IPS DF 19.7 (cell line): ENCODE measurements at regions not wholly inside any gene's neighbourhood (a gene's known extent, or its start where the extent isn't known, plus 50 kb on each side); places are given as distances from the start of the nearest gene placed in this dataset.
"Not testable (repeated sequence)": the region's sequence is repeated elsewhere in the genome, so short reads cannot be mapped to it uniquely, and the experiment has no call there.

ENCODE experiments used
- DNase-seq: peaks from one replicate; pipeline ENCODE4 v3.0.0-alpha.2; 2013; ENCODE audit warnings: low read depth, low spot score

DNA sequence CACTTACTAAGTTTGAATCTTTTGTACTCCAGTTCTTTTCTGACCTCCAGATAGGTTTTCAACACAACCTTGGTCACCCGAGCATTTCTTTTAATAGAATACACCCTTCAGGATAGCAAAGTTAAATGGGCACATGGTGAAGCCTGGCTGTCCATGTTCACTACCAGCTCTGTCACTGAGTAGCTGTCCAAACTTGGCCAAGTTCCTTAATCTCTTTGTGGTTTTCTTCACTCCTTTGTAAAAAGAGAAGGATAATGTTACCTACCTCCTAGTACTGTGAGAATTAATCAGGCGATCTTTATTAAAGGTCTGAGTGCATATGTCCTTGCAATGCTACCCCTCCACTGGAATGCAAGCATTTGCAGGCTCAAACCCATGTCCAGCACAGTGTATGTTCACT lies 128.1 kb upstream of the PTPRZ1 start:
- DNase-seq: no peak

DNA sequence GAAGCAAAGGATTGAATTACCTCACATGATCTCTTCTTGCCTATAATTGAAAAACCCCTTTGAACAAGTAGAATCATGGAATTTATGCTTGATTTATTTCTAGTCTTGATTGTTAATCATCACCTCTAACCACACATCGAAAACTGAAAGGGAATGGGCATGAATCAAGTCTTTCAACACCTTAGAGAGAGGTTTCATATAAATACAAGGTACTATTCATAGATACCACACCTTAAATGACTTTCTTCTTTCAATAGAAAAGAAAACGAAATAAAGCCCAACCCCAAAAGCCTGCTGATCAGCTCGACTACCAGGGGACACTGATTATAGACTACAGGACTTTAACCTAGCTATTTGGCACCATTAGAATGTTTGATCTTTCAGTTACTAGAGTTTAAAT lies 128.6 kb upstream of the PTPRZ1 start:
- DNase-seq: no peak

DNA sequence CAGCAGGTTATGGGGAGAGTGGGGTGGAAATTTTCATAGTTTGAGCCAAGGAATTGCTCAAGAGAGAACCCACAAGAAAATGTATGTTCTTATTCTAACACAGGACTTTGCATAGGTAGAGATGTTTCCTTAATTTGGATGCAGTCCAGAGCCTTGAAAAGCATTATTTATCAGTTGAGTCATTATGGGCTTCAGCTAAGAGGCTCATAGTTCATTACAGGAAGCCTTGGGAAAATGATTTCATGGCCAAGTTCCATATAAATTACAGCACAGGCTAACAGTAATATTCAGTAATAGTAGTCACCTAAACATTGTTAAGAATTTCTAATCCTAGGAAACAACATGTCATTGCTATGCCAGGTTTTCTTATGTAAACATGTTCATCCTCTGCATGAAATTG lies 131.1 kb upstream of the PTPRZ1 start:
- DNase-seq: no peak

DNA sequence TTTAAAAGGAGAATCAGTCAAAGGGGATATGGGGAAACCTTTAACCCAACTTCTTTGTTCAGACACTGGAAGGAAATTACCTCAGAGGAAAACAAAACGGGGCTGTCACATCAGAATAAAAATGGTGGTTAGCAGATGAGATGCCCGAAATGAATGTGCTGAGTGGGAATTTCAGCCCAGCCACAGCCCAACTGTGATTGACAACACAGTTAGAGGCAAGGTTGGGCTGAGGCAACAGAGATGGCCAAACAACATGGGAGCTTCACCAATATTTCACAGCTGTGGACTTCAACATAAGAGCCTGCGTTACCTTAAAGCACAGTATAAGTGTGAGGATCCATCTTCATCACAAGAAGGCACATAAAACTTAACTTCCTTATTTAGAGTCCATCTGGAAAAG lies 133.5 kb upstream of the PTPRZ1 start:
- no peak for DNase-seq

DNA sequence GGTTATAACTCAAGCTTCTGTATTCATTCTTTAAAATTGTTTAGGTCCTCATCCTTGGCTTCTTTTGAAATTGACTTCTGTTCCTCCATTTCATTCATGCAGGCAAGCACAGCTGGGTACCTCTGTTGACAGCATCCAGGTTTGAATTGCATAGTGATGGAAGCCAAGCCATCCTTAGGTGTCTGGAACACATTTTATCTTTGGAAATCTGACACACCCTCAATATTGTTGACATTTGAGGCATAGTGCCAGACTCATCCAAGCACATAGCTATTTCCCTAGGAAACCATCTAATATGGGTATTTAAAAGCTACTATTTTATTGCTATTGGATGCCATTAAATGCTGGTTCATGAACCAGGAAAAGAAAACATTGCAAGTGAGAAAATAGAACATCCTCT lies 142.1 kb upstream of the PTPRZ1 start:
- DNase-seq: no peak

DNA sequence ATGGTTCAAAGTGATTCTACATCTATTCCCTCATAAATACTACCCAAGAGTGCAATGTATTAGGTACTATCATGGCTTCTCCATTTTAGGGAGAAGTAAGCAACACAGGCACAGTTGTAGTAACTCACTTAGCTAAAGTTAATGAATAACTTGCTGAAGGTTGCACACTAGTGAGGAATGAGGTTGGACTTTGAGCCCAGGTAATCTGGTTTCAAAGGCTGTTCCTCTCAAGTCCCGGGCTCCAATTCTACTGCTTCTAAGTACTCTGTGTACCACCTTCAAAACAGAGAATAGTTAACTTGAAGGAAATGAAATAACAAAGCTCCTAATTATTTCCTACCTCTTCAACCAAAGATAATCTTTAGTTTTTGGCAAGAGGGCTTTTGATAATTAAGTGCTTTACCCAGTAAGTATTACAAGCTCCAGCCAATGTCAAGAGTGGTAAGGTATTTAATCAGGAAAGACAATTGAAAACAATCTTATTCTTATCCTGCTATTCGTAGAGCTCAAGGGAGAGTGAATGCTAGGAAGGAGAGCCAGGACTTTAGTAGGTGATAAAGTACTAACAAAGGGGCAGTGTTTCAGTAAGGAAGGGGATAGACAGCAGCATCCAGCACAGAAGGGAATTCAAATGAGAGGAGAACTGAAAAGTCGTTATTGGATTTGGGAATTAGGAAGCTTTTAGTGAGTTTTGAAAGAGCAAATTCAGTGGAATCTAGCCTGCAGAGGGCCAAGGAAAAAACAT lies 158.2 kb upstream of the PTPRZ1 start:
- DNase-seq: no peak

DNA sequence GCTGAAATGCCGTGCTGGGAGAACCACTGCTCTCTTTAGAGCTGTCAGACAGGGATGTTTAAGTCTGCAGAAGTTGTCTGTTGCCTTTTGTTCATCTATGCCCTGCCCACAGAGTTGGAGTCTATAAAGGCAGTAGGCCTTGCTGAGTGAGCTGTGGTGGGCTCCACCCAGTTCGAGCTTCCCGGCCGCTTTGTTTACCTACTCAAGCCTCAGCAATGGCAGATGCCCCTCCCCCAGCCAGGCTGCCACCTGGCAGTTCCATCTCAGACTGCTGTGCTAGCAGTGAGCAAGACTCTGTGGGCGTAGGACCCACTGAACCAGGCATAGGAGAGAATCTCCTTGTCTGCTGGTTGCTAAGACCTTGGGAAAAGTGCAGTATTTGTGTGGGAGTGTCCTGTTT lies 160.0 kb upstream of the PTPRZ1 start:
- not testable (repeated sequence) for DNase-seq

DNA sequence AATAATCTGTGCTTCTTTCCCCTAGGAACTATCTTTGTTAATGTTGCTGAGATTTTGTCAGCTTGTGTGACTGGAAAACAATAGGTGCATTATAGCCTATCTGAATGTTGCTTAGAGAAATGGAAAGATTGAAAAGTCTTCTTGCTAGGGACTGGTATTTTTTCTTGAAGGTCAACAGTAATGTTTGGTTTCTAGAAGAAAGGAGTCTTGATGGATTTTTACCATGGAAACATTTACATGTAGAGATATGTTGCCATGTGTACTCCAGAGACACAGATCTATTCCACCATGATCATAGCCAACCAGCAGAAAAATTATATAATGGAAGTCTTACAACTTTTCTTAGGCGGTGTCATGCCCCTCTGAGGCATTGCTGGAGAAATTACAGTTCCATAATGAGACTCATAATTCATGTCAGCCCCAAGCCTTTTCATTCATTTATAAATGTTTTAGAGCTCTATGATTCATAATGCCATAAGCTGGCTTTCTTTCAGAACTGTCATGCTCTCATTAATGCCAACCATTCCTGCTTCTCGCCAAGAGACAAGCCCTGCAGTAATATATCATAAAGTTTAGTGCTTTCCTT lies 175.1 kb upstream of the PTPRZ1 start:
- DNase-seq: no peak

DNA sequence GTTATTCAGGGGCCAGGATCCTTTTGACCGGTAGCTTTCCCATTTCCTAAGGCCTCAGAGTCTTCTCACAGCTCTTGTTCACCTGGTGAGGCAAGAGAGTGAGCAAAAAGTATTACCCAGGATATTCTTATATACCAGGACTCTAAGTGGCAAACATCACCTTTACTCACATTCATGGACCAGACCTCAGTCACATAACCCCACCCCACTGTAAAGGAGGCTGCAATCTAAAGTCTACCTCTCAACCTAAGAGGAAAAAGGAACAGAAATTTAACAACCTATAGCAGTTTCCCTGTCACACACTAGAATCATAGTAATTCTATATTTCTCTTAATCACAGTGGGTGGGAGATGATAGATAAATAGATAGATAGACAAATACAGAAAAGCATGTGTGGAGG lies 176.0 kb upstream of the PTPRZ1 start:
- DNase-seq: no peak

DNA sequence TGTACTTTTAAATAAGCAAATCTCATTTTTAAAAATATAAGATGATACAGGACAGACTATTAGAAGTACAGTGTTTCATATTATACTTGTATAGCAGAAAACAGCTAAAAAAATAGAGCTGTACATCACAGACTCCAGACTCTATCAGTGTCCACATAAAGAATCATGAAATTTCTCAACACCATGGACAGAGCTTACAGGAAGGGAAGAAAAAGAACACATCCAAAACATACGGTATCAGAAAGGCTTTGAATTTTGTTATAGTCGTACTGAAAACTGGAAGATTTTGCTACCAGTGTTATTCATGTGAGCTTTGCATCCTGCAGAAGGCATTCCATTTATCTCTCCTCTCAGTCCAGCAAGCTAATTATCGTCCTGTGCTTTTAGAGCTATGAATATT lies 183.2 kb upstream of the PTPRZ1 start:
- no peak for DNase-seq

DNA sequence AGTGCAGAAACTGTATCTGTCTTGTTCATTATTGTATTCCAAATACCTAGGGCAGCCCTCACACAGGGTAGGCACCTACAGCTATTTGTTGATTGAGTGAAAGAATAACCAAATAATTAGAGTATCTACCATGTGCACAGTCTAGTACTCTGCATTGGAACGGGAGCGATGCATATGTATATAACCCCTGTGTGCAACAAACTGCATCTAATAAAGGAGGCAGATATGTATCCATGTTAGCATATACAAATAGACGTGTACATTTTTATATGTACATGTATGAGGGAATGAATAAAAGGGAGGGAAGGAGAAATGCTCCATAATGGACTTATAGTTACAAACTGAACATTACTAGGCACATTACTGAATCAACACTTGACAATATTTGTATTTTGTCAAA lies 191.3 kb upstream of the PTPRZ1 start:
- DNase-seq: no peak

DNA sequence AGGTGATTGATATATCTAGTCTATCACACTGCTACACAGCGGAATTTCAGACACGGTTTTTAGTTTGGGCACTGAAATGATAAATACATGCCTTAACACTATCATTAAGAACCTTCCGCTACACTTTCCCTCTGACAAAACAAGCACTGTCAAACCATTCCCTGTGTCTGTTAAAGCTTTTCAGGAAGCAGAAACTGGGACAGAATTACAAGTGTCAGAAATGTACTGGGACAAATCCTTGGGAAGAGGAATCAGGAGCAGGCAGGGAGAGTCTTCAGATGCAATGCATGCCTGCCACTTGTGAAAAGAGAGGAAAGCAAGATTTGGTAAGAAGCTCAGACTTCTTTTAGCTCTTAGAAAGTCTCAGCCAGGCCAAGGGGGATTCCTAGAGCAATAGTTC lies 196.8 kb upstream of the PTPRZ1 start:
- no peak for DNase-seq

DNA sequence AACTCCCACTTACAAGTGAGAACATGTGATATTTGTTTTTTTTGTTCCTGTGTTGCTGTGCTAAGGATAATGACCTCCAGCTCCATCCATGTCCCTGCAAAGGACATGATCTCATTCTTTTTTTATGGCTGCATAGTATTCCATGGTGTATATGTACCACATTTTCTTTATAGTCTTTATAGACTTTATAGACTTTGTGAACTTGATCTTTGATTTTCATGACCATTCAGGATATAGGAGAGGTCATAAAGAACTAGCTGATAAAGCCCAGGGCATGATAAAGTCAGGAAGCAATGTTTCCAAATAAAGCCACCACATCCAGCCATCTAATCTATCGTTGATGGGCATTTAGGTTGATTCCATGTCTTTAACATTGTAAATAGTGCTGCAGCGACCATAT lies 198.5 kb upstream of the PTPRZ1 start:
- DNase-seq: not testable (repeated sequence)

DNA sequence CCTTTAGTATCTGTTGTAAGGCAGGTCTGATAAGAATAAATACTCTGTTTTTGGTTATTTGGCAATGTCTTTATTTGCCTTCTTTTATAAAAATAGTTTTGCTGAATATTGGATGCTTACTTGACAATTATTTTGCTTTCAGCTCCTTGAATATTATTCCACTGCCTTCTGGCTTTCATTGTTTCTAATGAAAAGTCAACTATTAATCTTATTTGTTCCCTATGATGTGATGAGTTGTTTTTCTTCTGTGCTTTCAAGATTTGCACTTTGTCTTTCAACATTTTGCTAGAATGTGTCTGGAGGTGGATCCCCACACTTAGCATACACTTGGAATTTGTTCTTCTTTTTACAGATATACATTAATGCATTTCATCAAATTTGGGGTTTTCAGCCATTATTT lies 203.8 kb upstream of the PTPRZ1 start:
- DNase-seq: no peak

DNA sequence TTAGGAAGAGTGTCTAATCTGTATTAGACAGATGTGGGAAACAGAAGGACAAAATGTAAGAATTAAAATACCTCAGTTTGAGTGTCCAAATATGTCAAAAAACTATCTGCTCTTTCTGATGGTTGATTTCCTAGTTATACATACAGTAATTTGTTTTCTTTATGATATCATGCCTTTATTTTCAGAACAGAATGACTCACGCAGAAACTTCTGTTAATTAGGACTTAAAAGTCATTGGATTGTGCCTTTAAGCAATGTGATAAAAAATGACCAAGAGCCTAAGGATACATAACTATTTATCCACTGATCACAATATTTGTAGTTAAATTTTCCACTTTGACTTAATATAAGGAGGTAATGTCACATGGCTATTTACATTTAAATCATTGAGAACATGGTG lies 206.7 kb upstream of the PTPRZ1 start:
- no peak for DNase-seq

DNA sequence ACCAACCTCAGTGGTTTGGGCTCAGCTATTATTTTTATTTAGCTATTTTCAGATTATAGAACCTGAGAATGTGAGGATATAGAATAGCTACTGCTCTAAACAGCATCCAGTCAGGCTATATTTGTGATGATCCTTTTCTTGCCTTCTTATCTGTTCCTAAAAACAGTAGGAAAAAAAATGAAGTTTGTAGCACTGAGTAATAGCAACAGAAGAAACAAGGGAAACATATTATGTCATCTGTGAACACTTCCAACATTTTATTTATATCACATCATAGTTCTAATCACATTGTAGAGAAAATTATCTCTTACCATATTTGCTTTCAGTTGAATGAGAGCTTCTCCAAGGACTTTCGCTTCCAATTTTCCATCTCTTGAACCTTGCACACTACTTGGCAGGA lies 229.6 kb upstream of the PTPRZ1 start:
- no peak for DNase-seq

DNA sequence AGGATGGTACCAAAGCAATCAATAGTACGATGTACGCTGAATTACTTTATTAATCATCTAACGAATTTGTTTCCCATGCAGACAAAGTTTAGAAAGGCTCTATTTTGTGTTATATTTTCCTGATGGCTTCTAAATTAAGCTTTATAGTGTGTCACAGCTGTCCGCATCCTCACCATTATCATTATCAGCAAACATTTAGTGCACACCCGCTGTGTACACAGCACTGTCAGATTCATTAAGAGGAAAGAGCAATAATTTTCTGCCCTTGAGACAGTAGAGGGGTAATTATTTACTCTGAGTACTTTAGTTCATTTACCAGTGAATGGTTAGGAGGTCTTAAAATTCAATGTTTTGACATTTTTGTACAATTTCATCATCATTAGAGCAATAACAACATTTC lies 233.3 kb upstream of the PTPRZ1 start:
- no peak for DNase-seq

DNA sequence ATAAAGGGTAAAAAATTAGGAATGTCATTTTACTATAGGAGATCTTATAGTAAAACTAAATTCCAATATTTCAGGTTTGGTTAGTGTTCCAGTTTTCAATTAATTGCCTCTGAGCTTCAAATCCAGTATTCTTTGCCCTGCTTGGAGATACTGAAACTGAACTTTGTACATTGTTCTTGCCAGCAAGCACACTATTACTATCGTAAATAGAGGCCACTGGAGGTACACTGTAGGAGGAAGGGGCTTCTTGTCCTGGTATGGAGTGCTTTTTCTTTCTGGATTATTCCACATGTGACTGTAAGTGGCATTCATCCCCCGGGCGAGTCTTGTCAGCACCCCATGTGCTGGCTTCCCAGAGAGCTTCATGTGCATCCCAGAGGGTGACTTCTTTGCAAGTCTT lies 234.7 kb upstream of the PTPRZ1 start:
- no peak for DNase-seq

DNA sequence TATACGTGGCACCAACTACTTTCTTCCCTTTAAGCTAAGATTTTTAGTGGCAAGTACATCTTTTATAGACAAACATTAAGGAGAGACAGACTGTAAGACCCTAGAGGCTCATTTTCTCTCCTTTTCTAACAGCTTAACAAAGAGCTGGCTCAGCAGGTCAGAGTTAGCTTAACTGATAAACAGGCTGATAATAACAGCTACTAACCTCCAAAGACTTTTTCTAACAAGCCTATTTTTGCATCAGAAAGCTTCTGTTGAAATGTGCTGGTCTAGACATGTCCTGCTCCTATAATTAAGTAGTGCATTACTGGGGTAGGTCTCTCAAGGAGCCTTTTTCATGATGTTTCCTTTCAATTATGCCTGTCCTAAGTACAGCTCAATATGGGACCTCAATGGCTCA lies 238.2 kb upstream of the FAM3C start:
- DNase-seq: no peak

DNA sequence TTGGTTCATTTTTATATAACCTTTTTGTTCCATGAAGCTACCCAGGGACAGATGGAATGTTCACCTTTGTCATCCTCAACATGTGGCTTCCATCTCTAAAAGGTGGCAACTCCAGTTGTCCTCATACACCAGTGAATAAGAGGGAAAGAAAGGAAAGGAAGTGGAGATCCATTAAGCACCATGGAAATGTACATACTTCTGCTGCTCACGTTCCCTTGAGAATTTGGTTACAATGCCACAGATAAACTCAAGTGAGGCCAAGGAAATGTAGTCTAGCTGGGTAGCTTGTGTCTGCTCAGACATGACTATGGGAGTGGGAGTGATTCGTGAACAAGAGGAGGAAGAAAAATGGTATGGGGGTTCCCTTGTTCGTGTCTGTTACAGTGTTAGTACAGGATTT lies 237.1 kb upstream of the FAM3C start:
- peak; percentile 0 for DNase-seq

DNA sequence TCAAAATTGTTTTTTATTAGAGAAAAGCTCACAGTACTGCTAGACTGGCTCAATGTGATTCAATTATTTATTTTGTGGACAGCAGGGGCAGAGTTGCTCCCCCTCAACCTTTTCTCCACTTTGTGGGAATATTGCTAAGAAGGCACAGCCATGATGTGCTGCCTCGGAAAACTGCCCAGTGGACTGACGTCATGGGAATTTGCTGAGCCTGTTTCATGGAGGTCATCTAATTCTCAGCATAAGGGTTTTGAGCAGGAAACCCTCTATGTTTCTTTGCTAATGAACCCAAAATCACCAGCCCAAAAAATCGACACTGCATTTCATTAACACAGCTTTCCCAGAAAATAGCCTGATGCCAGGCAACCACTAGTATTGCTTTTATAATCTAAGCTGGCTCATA lies 228.8 kb upstream of the FAM3C start:
- no peak for DNase-seq

DNA sequence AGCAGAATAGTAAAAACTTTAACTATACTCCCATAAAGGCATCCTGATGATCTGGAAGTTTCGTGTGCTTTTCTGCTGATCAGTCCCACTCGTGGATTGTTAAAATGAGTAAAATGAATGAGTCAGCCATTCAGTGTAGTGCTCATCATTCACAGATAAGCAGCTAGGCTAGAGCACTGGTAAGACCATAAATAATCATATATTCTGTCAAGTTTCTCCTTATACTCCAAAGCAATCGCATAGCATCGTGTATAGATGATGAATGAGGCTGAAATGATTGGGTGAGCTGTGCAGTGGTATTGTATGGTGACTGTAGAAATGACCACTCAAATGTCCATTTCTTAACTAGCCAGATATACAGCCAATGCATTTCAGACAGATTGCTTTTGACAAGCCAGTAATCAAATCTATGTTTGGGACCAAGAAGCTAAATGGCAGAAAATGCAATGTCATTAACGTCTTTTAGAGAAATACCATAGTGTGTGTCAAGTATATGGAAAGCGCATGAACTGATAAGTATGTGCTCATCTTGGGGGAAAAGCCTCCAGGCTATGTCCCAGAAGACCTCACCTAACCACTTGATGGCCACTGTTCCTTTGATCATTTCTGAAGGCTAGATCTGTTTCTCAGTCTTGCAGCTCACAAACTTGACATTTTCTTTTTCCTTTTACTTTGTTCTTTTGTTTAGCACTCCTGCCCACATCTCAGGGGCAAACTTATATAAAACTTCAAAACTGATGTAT lies 227.2 kb upstream of the FAM3C start:
- no peak for DNase-seq

DNA sequence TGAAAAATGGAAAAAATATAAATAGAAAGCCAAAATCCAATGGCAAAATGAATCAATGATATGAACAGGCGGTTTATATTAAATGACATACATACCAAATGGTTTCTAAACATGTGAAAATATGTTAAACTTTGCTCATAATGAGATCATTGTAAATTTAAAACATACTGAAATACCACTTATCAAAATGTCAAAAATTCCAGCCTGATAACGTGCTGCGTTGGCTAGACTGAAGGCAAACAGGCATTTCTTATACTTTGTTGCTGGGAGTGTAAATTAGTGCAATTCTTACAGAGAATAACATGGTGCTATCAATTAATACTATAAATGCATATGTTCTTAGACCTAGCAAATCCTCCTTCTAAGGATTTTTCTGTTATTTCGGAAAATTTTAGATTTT lies 225.8 kb upstream of the FAM3C start:
- no peak for DNase-seq
